Sigmoid colon (tissue), 4 donors: ENCODE measurements at regions not wholly inside any gene's neighbourhood (a gene's known extent, or its start where the extent isn't known, plus 50 kb on each side); places are given as distances from the start of the nearest gene placed in this dataset.
"Not testable (repeated sequence)": the region's sequence is repeated elsewhere in the genome, so short reads cannot be mapped to it uniquely, and the experiment has no call there.

Source experiments
- CTCF ChIP-seq, 4 experiments: fragments of 450-650 bp in 3 of 4; fragments of 200-600 bp in 1 of 4; IDR thresholded peaks; one replicate each; pipeline ENCODE4 v1.5.1; 2016 to 2019; ENCODE audit warnings: antibody characterized with exemption in 4 of 4, mild to moderate bottlenecking in 3 of 4, moderate library complexity in 2 of 4
- EP300 ChIP-seq, 4 donors: sonication (generic); formaldehyde crosslinking; IDR thresholded peaks; one replicate each; pipeline ENCODE4 v1.6.1; 2017; ENCODE audit warnings: antibody characterized with exemption in 4 of 4
- POLR2A ChIP-seq, 2 donors: fragments of 450-650 bp; IDR thresholded peaks; one replicate each; pipeline ENCODE4 v1.6.1; 2016; ENCODE audit warnings: antibody characterized with exemption in 2 of 2, mild to moderate bottlenecking in 2 of 2, moderate library complexity in 2 of 2

GRCh38 chr3:80608072-80608471, 840.3 kb upstream of the ROBO1 start:
- not testable (repeated sequence) for TF ChIP-seq POLR2A, CTCF, EP300 (IDR thresholded peaks at IDR 0.05)
